ENCODE measurements at regions not wholly inside any gene's neighbourhood (a gene's known extent, or its start where the extent isn't known, plus 50 kb on each side); places are given as distances from the start of the nearest gene placed in this dataset.

GRCh38 chr1:29497395-29498125 is 261.2 kb downstream of the PTPRU start:
- TF ChIP-seq EZH2phosphoT487 (IDR thresholded peaks at IDR 0.05; ENCODE audit: borderline replicate concordance, low read length) (no peak), CTCF (IDR thresholded peaks at IDR 0.05; ENCODE audit: low read depth, low read length, poor library complexity, severe bottlenecking) (no peak)
- no peaks in the 10 kb centered on the region for H3F3A ChIP-seq (ENCODE audit: control insufficient read depth, insufficient read depth)
- H3K9me2 ChIP-seq (replicated peaks; ENCODE audit: control insufficient read depth, low read length) = no peaks in the 10 kb centered on the region
- H3K4me3 ChIP-seq (ENCODE audit: low read length) = no peak overlapping the region
- no peaks in the 10 kb centered on the region for H3K9me3 ChIP-seq (ENCODE audit: control insufficient read depth, insufficient read depth, low read length)
- H3K27me3 ChIP-seq (ENCODE audit: control insufficient read depth, low read length) = peaks cover 11% of the 10 kb centered on the region
- no peaks in the 10 kb centered on the region for H3K36me3 ChIP-seq (ENCODE audit: control insufficient read depth, low read length)
- H3K4me1 ChIP-seq (ENCODE audit: control insufficient read depth, low read length) = no peaks in the 10 kb centered on the region
- no peak overlapping the region for H3K4me2 ChIP-seq (ENCODE audit: low read length)
- H3K27ac ChIP-seq (ENCODE audit: low read depth, low read length) = no peak overlapping the region
- no peaks in the 10 kb centered on the region for H3K79me2 ChIP-seq (ENCODE audit: control insufficient read depth, low read length)
- H4K20me1 ChIP-seq (ENCODE audit: control insufficient read depth, insufficient read depth, low read depth, low read length) = no peaks in the 10 kb centered on the region

GRCh38 chr1:29496701-29497100 is 260.4 kb downstream of the PTPRU start:
- no peaks in the 10 kb centered on the region for H3F3A ChIP-seq (ENCODE audit: control insufficient read depth, insufficient read depth)
- TF ChIP-seq CTCF (IDR thresholded peaks at IDR 0.05; ENCODE audit: low read depth, low read length, poor library complexity, severe bottlenecking) = no peak
- TF ChIP-seq EZH2phosphoT487 (IDR thresholded peaks at IDR 0.05; ENCODE audit: borderline replicate concordance, low read length) = no peak
- H3K9me3 ChIP-seq (ENCODE audit: control insufficient read depth, insufficient read depth, low read length) = no peaks in the 10 kb centered on the region
- H3K27me3 ChIP-seq (ENCODE audit: control insufficient read depth, low read length) = peaks cover 11% of the 10 kb centered on the region
- no peak overlapping the region for H3K4me3 ChIP-seq (ENCODE audit: low read length)
- no peak overlapping the region for H3K27ac ChIP-seq (ENCODE audit: low read depth, low read length)
- no peaks in the 10 kb centered on the region for H3K4me1 ChIP-seq (ENCODE audit: control insufficient read depth, low read length)
- no peaks in the 10 kb centered on the region for H3K9me2 ChIP-seq (replicated peaks; ENCODE audit: control insufficient read depth, low read length)
- no peaks in the 10 kb centered on the region for H3K36me3 ChIP-seq (ENCODE audit: control insufficient read depth, low read length)
- no peaks in the 10 kb centered on the region for H3K79me2 ChIP-seq (ENCODE audit: control insufficient read depth, low read length)
- H4K20me1 ChIP-seq (ENCODE audit: control insufficient read depth, insufficient read depth, low read depth, low read length) = no peaks in the 10 kb centered on the region
- H3K4me2 ChIP-seq (ENCODE audit: low read length) = no peak overlapping the region

GRCh38 chr1:29490204-29490934 is 254.0 kb downstream of the PTPRU start:
- no peaks in the 10 kb centered on the region for H3K9me3 ChIP-seq (ENCODE audit: control insufficient read depth, insufficient read depth, low read length)
- no peak overlapping the region for H3K4me3 ChIP-seq (ENCODE audit: low read length)
- no peak overlapping the region for H3K4me2 ChIP-seq (ENCODE audit: low read length)
- no peaks in the 10 kb centered on the region for H3K9me2 ChIP-seq (replicated peaks; ENCODE audit: control insufficient read depth, low read length)
- TF ChIP-seq EZH2phosphoT487 (IDR thresholded peaks at IDR 0.05; ENCODE audit: borderline replicate concordance, low read length) = no peak
- no peaks in the 10 kb centered on the region for H3K79me2 ChIP-seq (ENCODE audit: control insufficient read depth, low read length)
- no peak overlapping the region for H3K27ac ChIP-seq (ENCODE audit: low read depth, low read length)
- no peaks in the 10 kb centered on the region for H3K4me1 ChIP-seq (ENCODE audit: control insufficient read depth, low read length)
- H4K20me1 ChIP-seq (ENCODE audit: control insufficient read depth, insufficient read depth, low read depth, low read length) = no peaks in the 10 kb centered on the region
- H3K36me3 ChIP-seq (ENCODE audit: control insufficient read depth, low read length) = no peaks in the 10 kb centered on the region
- no peaks in the 10 kb centered on the region for H3K27me3 ChIP-seq (ENCODE audit: control insufficient read depth, low read length)
- no peaks in the 10 kb centered on the region for H3F3A ChIP-seq (ENCODE audit: control insufficient read depth, insufficient read depth)

- Histone ChIP-seq H3K9me2 (replicated peaks; ENCODE audit: control insufficient read depth, low read length) (no peaks in the 10 kb centered on the region), H4K20me1 (ENCODE audit: control insufficient read depth, insufficient read depth, low read depth, low read length) (no peaks in the 10 kb centered on the region), H3K4me1 (ENCODE audit: control insufficient read depth, low read length) (no peaks in the 10 kb centered on the region), H3F3A (ENCODE audit: control insufficient read depth, insufficient read depth) (no peaks in the 10 kb centered on the region), H3K4me3 (ENCODE audit: low read length) (no peak overlapping the region), H3K27ac (ENCODE audit: low read depth, low read length) (no peak overlapping the region), H3K79me2 (ENCODE audit: control insufficient read depth, low read length) (no peaks in the 10 kb centered on the region), H3K9me3 (ENCODE audit: control insufficient read depth, insufficient read depth, low read length) (no peaks in the 10 kb centered on the region), H3K36me3 (ENCODE audit: control insufficient read depth, low read length) (no peaks in the 10 kb centered on the region), H3K4me2 (ENCODE audit: low read length) (no peak overlapping the region), H3K27me3 (ENCODE audit: control insufficient read depth, low read length) (no peaks in the 10 kb centered on the region)
- TF ChIP-seq CTCF (IDR thresholded peaks at IDR 0.05; ENCODE audit: low read depth, low read length, poor library complexity, severe bottlenecking) = no peak
- TF ChIP-seq EZH2phosphoT487 (IDR thresholded peaks at IDR 0.05; ENCODE audit: borderline replicate concordance, low read length) = no peak
Observed at GRCh38 chr1:29489471-29489870, 253.1 kb downstream of the PTPRU start.
